Keratinocyte (primary cell): ENCODE measurements at regions not wholly inside any gene's neighbourhood (a gene's known extent, or its start where the extent isn't known, plus 50 kb on each side); places are given as distances from the start of the nearest gene placed in this dataset.

Source experiments
- EZH2 ChIP-seq: IDR thresholded peaks from one replicate; pipeline ENCODE4 v1.6.1; 2012; ENCODE audit warnings: inconsistent platforms, mild to moderate bottlenecking, low read length, moderate library complexity
- TF ChIP-seq, protein P1 (sequence below), 3 experiments: IDR thresholded peaks in 1 of 3; conservative IDR thresholded peaks in 1 of 3; optimal IDR thresholded peaks in 1 of 3; 2 replicates in 2 of 3; 3 replicates in 1 of 3; pipeline versions ENCODE3 to v1.5.1; 2011; ENCODE audit warnings: low read length in 3 of 3, mild to moderate bottlenecking in 3 of 3, moderate library complexity in 2 of 3, control low read depth in 1 of 3, inconsistent platforms in 1 of 3; ENCODE audit not compliant: insufficient read depth in 2 of 3; ENCODE audit errors: extremely low read depth in 1 of 3

- TF ChIP-seq, protein P1, sequence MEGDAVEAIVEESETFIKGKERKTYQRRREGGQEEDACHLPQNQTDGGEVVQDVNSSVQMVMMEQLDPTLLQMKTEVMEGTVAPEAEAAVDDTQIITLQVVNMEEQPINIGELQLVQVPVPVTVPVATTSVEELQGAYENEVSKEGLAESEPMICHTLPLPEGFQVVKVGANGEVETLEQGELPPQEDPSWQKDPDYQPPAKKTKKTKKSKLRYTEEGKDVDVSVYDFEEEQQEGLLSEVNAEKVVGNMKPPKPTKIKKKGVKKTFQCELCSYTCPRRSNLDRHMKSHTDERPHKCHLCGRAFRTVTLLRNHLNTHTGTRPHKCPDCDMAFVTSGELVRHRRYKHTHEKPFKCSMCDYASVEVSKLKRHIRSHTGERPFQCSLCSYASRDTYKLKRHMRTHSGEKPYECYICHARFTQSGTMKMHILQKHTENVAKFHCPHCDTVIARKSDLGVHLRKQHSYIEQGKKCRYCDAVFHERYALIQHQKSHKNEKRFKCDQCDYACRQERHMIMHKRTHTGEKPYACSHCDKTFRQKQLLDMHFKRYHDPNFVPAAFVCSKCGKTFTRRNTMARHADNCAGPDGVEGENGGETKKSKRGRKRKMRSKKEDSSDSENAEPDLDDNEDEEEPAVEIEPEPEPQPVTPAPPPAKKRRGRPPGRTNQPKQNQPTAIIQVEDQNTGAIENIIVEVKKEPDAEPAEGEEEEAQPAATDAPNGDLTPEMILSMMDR (optimal IDR thresholded peaks at IDR 0.05 in 1 of 3, IDR thresholded peaks at IDR 0.05 in 1 of 3, conservative IDR thresholded peaks at IDR 0.05 in 1 of 3; ENCODE audit: extremely low read depth in 1 of 3, insufficient read depth in 2 of 3, low read length in 3 of 3) = no peak
- TF ChIP-seq EZH2 = no peak
Measured at GRCh38 chr11:127219704-127220103, 219.1 kb upstream of the KIRREL3 start.
